NCI-H146 (cell line): ENCODE measurements at regions not wholly inside any gene's neighbourhood (a gene's known extent, or its start where the extent isn't known, plus 50 kb on each side); places are given as distances from the start of the nearest gene placed in this dataset.

Source experiments
- DNase-seq: peaks from one replicate; lab custom pipeline; 2025; lab: John Stamatoyannopoulos, UW

- DNase-seq = peak; percentile 19
These were observed 511.1 kb downstream of the TENT5A start for GRCh38 chr6:81241126-81242041.

GRCh38 chr6:81238390-81238789 is 514.1 kb downstream of the TENT5A start:
- DNase-seq = no peak

GRCh38 chr6:81237226-81237625 is 515.3 kb downstream of the TENT5A start:
- DNase-seq = no peak

GRCh38 chr6:81235512-81235911 is 517.0 kb downstream of the TENT5A start:
- DNase-seq = no peak

GRCh38 chr6:81233990-81234389 is 518.5 kb downstream of the TENT5A start:
- DNase-seq = no peak

GRCh38 chr6:81228912-81229555 is 523.4 kb downstream of the TENT5A start:
- no peak for DNase-seq

GRCh38 chr6:81226957-81227356 is 525.5 kb downstream of the TENT5A start:
- DNase-seq = no peak

GRCh38 chr6:81216668-81217067 is 535.8 kb downstream of the TENT5A start:
- no peak for DNase-seq

- peak; percentile 84 for DNase-seq
These were observed 537.4 kb downstream of the TENT5A start for GRCh38 chr6:81215092-81215432.

- DNase-seq = peak; percentile 43
These were observed 537.9 kb downstream of the TENT5A start for GRCh38 chr6:81214414-81215091.

GRCh38 chr6:81204731-81205130 is 547.8 kb downstream of the TENT5A start:
- DNase-seq = no peak

GRCh38 chr6:81194374-81194773 is 558.1 kb downstream of the TENT5A start:
- DNase-seq = no peak

- no peak for DNase-seq
These were observed 580.3 kb downstream of the TENT5A start for GRCh38 chr6:81172056-81172740.

GRCh38 chr6:81169166-81169565 is 583.3 kb downstream of the TENT5A start:
- DNase-seq = no peak

GRCh38 chr6:81166770-81167169 is 585.7 kb downstream of the TENT5A start:
- DNase-seq = no peak

GRCh38 chr6:81158956-81159355 is 593.5 kb downstream of the TENT5A start:
- no peak for DNase-seq

- DNase-seq = no peak
These were observed 603.7 kb downstream of the TENT5A start for GRCh38 chr6:81148751-81149150.

- DNase-seq = no peak
These were observed 607.0 kb downstream of the TENT5A start for GRCh38 chr6:81145506-81145905.

- DNase-seq = no peak
These were observed 608.1 kb downstream of the TENT5A start for GRCh38 chr6:81144346-81144745.

- DNase-seq = no peak
These were observed 614.2 kb downstream of the TENT5A start for GRCh38 chr6:81138236-81138635.

- DNase-seq = no peak
These were observed 621.5 kb downstream of the TENT5A start for GRCh38 chr6:81130969-81131368.

- DNase-seq = no peak
These were observed 622.4 kb downstream of the TENT5A start for GRCh38 chr6:81130061-81130460.
